GM12878 (cell line): ENCODE measurements at regions not wholly inside any gene's neighbourhood (a gene's known extent, or its start where the extent isn't known, plus 50 kb on each side); places are given as distances from the start of the nearest gene placed in this dataset.

Experiments used
- CHD4 ChIP-seq: fragments of 200-600 bp; sonication (generic); IDR thresholded peaks from 2 replicates; pipeline ENCODE4 v1.6.1; 2016; ENCODE audit warnings: mild to moderate bottlenecking
- MAX ChIP-seq: IDR thresholded peaks from 2 replicates; pipeline ENCODE4 v1.6.1; 2012; ENCODE audit warnings: low read depth, low read length, improper control_type of control experiment
- NFIC ChIP-seq: IDR thresholded peaks from 2 replicates; pipeline ENCODE4 v1.6.1; 2012; ENCODE audit warnings: low read depth, mild to moderate bottlenecking, inconsistent platforms, low read length, moderate library complexity
- SIX5 ChIP-seq: IDR thresholded peaks from 2 replicates; pipeline ENCODE4 v1.6.1; 2011; ENCODE audit warnings: mild to moderate bottlenecking, low read depth, low read length, moderate library complexity; ENCODE audit not compliant: severe bottlenecking
- TF ChIP-seq, protein P1 (sequence below), 3 experiments: IDR thresholded peaks in 2 of 3; conservative IDR thresholded peaks in 1 of 3; 2 replicates each; pipeline ENCODE4 v1.5.1; 2011; ENCODE audit warnings: low read depth in 3 of 3, low read length in 3 of 3, mild to moderate bottlenecking in 3 of 3, control low read depth in 2 of 3, moderate library complexity in 2 of 3, inconsistent platforms in 1 of 3, mixed read lengths in 1 of 3; ENCODE audit not compliant: control insufficient read depth in 2 of 3, insufficient read depth in 1 of 3; ENCODE audit errors: extremely low read depth in 1 of 3
- TF ChIP-seq, protein P2 (sequence below): IDR thresholded peaks from 2 replicates; pipeline ENCODE4 v1.6.1; 2011; ENCODE audit warnings: low read depth, low read length, improper control_type of control experiment, borderline replicate concordance
- TF ChIP-seq, protein P3 (sequence below): IDR thresholded peaks from 2 replicates; pipeline ENCODE4 v1.6.1; 2011; ENCODE audit warnings: low read depth, mild to moderate bottlenecking, low read length, moderate library complexity, borderline replicate concordance; ENCODE audit errors: extremely low read depth

GRCh38 chr6:24010133-24010532 is 115.9 kb upstream of the NRSN1 start:
- TF ChIP-seq, protein P1, sequence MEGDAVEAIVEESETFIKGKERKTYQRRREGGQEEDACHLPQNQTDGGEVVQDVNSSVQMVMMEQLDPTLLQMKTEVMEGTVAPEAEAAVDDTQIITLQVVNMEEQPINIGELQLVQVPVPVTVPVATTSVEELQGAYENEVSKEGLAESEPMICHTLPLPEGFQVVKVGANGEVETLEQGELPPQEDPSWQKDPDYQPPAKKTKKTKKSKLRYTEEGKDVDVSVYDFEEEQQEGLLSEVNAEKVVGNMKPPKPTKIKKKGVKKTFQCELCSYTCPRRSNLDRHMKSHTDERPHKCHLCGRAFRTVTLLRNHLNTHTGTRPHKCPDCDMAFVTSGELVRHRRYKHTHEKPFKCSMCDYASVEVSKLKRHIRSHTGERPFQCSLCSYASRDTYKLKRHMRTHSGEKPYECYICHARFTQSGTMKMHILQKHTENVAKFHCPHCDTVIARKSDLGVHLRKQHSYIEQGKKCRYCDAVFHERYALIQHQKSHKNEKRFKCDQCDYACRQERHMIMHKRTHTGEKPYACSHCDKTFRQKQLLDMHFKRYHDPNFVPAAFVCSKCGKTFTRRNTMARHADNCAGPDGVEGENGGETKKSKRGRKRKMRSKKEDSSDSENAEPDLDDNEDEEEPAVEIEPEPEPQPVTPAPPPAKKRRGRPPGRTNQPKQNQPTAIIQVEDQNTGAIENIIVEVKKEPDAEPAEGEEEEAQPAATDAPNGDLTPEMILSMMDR (IDR thresholded peaks at IDR 0.05 in 2 of 3, conservative IDR thresholded peaks at IDR 0.05 in 1 of 3; ENCODE audit: control insufficient read depth in 2 of 3, extremely low read depth in 1 of 3, insufficient read depth in 1 of 3, low read depth in 3 of 3, low read length in 3 of 3), result no peak
- no peak for TF ChIP-seq NFIC
- TF ChIP-seq, protein P2, sequence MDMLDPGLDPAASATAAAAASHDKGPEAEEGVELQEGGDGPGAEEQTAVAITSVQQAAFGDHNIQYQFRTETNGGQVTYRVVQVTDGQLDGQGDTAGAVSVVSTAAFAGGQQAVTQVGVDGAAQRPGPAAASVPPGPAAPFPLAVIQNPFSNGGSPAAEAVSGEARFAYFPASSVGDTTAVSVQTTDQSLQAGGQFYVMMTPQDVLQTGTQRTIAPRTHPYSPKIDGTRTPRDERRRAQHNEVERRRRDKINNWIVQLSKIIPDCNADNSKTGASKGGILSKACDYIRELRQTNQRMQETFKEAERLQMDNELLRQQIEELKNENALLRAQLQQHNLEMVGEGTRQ, result no peak
- no peak for TF ChIP-seq SIX5
- TF ChIP-seq MAX, result no peak
- TF ChIP-seq, protein P3, sequence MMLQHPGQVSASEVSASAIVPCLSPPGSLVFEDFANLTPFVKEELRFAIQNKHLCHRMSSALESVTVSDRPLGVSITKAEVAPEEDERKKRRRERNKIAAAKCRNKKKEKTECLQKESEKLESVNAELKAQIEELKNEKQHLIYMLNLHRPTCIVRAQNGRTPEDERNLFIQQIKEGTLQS, result no peak
- no peak for TF ChIP-seq CHD4
